A673 (cell line): ENCODE measurements at regions not wholly inside any gene's neighbourhood (a gene's known extent, or its start where the extent isn't known, plus 50 kb on each side); places are given as distances from the start of the nearest gene placed in this dataset.

Source experiments
- CTCF ChIP-seq: fragments of 300-800, 200-600 bp; sonication (generic); conservative IDR thresholded peaks from 2 replicates; pipeline ENCODE4 v1.5.1; 2017; ENCODE audit warnings: low read depth, mild to moderate bottlenecking, antibody characterized with exemption, low read length, moderate library complexity, mixed read lengths
- EZH2 ChIP-seq: fragments of 200-600 bp; sonication (generic); IDR thresholded peaks from 2 replicates; pipeline ENCODE4 v1.6.1; 2017; ENCODE audit warnings: borderline replicate concordance, low read depth, mild to moderate bottlenecking, mixed read lengths, antibody characterized with exemption, low read length; ENCODE audit not compliant: poor library complexity, severe bottlenecking

- TF ChIP-seq CTCF (no peak), EZH2 (no peak)
Observed at GRCh38 chr1:5009376-5010065, 355.1 kb downstream of the AJAP1 start.
